ENCODE measurements at regions not wholly inside any gene's neighbourhood (a gene's known extent, or its start where the extent isn't known, plus 50 kb on each side); places are given as distances from the start of the nearest gene placed in this dataset.

DNA sequence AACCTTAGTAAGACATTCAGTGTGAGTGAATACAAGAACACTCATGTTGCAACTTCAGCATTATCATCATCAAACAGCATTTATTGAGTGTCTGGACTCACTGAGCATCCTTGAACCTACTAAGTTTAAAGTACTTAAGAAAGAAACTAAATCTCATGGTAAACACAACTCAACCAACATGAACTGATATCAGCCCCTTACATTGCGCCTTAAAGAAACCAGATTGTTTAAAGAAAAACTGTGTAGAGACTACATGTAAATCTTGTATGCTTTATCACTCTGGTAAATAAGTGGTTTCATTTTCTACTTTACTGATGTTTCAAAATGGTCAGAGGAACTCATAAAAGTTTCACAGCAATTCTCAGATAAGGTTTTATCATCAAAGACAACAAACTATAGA, 157.5 kb upstream of the FERD3L start:
- H3K4me1 ChIP-seq: no peaks in the 10 kb centered on the region
- no peak overlapping the region for H3K4me3 ChIP-seq (replicated peaks in 1 of 3)
- TF ChIP-seq, protein P1, sequence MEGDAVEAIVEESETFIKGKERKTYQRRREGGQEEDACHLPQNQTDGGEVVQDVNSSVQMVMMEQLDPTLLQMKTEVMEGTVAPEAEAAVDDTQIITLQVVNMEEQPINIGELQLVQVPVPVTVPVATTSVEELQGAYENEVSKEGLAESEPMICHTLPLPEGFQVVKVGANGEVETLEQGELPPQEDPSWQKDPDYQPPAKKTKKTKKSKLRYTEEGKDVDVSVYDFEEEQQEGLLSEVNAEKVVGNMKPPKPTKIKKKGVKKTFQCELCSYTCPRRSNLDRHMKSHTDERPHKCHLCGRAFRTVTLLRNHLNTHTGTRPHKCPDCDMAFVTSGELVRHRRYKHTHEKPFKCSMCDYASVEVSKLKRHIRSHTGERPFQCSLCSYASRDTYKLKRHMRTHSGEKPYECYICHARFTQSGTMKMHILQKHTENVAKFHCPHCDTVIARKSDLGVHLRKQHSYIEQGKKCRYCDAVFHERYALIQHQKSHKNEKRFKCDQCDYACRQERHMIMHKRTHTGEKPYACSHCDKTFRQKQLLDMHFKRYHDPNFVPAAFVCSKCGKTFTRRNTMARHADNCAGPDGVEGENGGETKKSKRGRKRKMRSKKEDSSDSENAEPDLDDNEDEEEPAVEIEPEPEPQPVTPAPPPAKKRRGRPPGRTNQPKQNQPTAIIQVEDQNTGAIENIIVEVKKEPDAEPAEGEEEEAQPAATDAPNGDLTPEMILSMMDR (IDR thresholded peaks at IDR 0.05): no peak
- no peak for TF ChIP-seq POLR2A (IDR thresholded peaks at IDR 0.05)
- H3K27ac ChIP-seq: no peak overlapping the region
- WGBS, 2 donors: 95 to 100% methylated on average over 1 of the region's 1 CpG
- no peaks in the 10 kb centered on the region for H3K36me3 ChIP-seq
- intact Hi-C loops (cut with DNase I): no loop called here
- H3K27me3 ChIP-seq: no peaks in the 10 kb centered on the region
- no peak for DNase-seq
- no peaks in the 10 kb centered on the region for H3K9me3 ChIP-seq

DNA sequence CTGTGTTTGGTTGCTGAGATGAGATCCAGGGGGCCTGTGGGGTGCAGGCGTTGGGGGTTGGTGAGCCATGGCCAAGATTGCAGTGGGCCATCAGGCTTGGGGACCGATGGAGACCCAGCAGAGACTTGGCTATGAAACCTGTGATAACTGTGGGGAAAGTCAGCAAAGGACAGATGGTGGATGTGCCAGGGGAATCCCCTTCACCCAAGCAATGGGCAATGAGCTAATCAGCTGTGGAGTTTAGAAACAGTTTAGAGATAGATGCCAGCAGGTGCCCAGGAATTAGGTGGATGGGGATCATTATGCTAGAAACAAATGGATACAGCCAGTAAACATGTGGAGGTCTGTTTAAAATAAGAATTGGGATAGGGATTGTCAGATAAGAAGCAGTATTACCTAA, 151.4 kb upstream of the FERD3L start:
- DNase-seq: no peak
- TF ChIP-seq, protein P1 (IDR thresholded peaks at IDR 0.05): no peak
- no peaks in the 10 kb centered on the region for H3K36me3 ChIP-seq
- WGBS, 2 donors: 79 to 86% methylated on average over 2 of the region's 2 CpGs
- intact Hi-C loops (cut with DNase I): no loop called here
- H3K9me3 ChIP-seq: no peaks in the 10 kb centered on the region
- no peak overlapping the region for H3K4me3 ChIP-seq (replicated peaks in 1 of 3)
- H3K27me3 ChIP-seq: no peaks in the 10 kb centered on the region
- no peak overlapping the region for H3K27ac ChIP-seq
- no peaks in the 10 kb centered on the region for H3K4me1 ChIP-seq

DNA sequence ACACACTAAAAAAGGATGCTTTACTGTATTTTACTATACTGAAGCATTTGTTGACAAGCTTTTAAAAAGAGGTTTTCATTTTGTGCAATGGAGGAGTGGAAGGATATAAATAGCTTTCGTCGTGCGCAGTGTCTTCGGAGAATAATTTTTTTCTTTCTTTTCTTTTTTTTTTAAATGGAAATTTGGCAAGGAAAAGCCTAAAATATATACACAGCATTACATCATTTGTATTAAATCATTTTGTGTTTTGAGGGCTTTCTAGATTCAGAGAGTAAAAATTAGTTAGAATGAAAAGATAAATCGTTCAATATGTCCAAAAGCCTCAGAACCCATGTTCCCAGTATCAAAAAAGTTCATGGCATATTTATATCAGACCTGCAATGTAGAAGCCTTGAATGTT, 150.2 kb upstream of the FERD3L start:
- Histone ChIP-seq H3K27me3 (no peaks in the 10 kb centered on the region), H3K36me3 (no peaks in the 10 kb centered on the region), H3K27ac (no peak overlapping the region), H3K4me3 (replicated peaks in 1 of 3) (no peak overlapping the region), H3K4me1 (no peaks in the 10 kb centered on the region), H3K9me3 (no peaks in the 10 kb centered on the region)
- 77% methylated on average over 5 of the region's 5 CpGs for WGBS, 2 donors
- TF ChIP-seq, protein P1 (IDR thresholded peaks at IDR 0.05): no peak
- no peak for TF ChIP-seq POLR2A (IDR thresholded peaks at IDR 0.05)
- intact Hi-C loops (cut with DNase I): no loop called here
- DNase-seq: no peak

DNA sequence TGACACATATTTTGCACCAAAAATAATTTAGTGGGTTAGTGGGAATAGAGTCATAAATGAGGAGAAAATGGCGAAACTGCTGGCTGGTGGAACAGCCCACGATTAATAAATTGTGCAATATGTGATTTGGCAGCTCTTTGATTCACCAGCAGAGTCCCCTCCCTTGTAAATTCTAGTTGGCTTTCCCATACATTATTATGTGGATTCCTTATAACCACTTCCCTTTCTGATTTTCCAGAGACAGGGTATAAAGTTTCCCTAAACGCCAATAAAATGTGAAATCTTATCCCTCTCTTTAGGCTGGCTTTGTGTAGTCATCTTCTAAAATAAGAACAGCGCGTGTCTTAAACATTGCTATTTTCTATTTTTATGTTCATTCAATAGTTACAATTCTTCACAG, 149.4 kb upstream of the FERD3L start:
- TF ChIP-seq POLR2A (IDR thresholded peaks at IDR 0.05): no peak
- TF ChIP-seq, protein P1 (IDR thresholded peaks at IDR 0.05): no peak
- H3K27ac ChIP-seq: no peak overlapping the region
- intact Hi-C loops (cut with DNase I): no loop called here
- 77 to 82% methylated on average over 5 of the region's 5 CpGs for WGBS, 2 donors
- no peak for DNase-seq
- H3K36me3 ChIP-seq: no peaks in the 10 kb centered on the region
- no peaks in the 10 kb centered on the region for H3K4me1 ChIP-seq
- H3K4me3 ChIP-seq (replicated peaks in 1 of 3): no peak overlapping the region
- no peaks in the 10 kb centered on the region for H3K27me3 ChIP-seq
- H3K9me3 ChIP-seq: no peaks in the 10 kb centered on the region

DNA sequence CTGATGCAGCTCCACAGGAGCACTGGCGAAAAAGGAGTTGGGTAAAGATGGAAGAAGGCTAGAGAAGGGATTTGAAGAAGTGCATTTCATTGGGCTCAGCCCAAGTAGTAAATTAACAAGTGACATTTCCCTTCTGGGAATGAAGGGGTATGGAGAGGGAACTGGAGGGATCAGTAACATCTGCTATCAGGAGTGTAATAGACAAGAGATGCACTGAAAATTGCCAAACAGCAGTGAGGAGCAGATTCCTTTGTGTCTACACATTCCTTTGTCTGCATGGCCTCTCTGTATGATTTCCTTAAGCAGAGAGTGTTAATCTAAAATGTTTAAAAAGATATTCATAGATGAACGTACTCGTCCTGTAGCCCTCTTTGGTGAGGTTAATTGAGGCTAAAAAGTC, 148.2 kb upstream of the FERD3L start:
- TF ChIP-seq POLR2A (IDR thresholded peaks at IDR 0.05): no peak
- TF ChIP-seq, protein P1 (IDR thresholded peaks at IDR 0.05): no peak
- no peak overlapping the region for H3K4me3 ChIP-seq (replicated peaks in 1 of 3)
- H3K36me3 ChIP-seq: no peaks in the 10 kb centered on the region
- 79 to 83% methylated on average over 3 of the region's 3 CpGs for WGBS, 2 donors
- H3K27me3 ChIP-seq: no peaks in the 10 kb centered on the region
- intact Hi-C loops (cut with DNase I): no loop called here
- no peak overlapping the region for H3K27ac ChIP-seq
- DNase-seq: no peak
- H3K9me3 ChIP-seq: no peaks in the 10 kb centered on the region
- no peaks in the 10 kb centered on the region for H3K4me1 ChIP-seq
